Skeletal muscle cell (primary cell): ENCODE measurements at regions not wholly inside any gene's neighbourhood (a gene's known extent, or its start where the extent isn't known, plus 50 kb on each side); places are given as distances from the start of the nearest gene placed in this dataset.
"Not testable (repeated sequence)": the region's sequence is repeated elsewhere in the genome, so short reads cannot be mapped to it uniquely, and the experiment has no call there.

Experiments used
- DNase-seq: peaks from one replicate; pipeline ENCODE4 v3.0.0-alpha.2; 2010; ENCODE audit warnings: low read depth
- H3K4me3 ChIP-seq: 2 replicates; pipeline ENCODE4 v1.5.1; 2011; ENCODE audit warnings: low read depth, mild to moderate bottlenecking, control low read depth, low read length, moderate library complexity

DNA sequence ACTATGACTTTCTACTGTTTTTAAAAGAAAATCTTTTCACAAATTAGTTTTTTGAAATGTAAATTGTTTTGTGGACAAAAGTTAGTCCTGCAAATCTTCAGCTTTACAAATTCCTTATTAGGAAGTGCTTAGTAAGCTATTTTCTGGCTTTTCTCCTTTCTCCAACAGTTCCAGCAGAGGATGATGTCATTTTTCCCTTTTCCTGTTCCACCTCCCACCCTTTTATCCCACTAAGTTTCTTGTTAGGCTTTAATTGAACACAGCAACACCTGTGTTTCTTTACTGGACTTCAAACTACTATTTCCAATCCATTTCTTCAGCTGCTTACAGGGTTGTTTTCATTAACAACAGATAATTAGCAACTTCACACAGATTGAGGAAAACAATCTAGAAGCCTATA, 389.2 kb downstream of the NDFIP2 start:
- no peak for DNase-seq
- H3K4me3 ChIP-seq = no peak overlapping the region

DNA sequence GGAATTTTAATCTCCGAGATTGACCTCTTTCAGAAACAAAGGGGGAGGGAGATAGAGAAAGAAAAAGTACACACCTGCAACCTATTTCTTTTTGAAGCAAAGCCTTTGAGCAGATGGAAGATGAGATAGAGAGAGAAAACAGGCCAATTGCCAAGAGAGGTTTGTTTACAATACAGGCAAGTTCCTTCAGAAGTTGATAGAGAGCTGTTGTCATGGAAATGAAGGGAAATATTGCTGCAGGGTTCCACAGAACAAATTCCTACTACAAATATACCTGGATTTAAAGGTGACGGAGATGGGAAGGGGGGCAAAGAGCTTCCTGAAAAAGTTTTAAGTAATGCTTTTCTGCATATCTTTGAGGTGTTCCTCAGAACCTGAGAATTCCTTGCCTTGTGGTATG, 388.4 kb downstream of the NDFIP2 start:
- H3K4me3 ChIP-seq = no peak overlapping the region
- DNase-seq = no peak

DNA sequence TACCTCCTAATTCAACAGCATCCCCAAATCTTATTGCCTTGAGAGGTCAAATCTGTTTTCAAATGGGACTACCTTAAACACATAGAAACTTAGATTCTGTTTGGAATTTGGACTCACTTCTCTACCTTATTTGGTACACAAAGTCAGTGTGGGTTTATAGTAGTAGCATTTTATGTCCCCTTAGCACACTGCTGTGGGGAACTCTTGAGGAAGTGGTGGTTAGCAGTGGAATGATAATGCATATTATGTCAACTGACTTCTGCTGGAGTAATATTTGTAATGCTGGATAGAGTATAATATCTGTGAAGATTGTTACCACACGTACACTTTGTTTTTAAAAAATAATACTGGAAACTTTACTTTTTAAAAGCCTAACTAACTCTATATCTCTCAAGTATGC, 386.3 kb downstream of the NDFIP2 start:
- H3K4me3 ChIP-seq = no peak overlapping the region
- no peak for DNase-seq

DNA sequence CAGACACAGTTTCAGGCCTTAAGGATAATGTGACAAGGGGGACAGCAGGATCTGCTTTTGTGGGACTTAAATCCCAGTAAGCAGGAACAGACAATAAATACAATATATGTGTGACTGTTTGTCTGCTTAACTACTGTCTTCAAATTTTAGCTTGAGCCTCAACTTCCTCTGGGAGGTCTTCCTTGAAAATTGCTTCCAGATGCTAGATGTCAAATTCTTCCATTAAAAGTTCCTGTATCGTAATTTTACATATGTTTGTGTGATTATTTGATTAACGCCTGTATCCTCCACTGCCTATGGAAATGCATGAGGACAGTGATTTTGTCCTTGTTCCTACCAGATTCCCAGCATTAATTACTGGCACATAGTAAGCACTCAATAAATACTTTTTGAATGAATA, 385.5 kb downstream of the NDFIP2 start:
- H3K4me3 ChIP-seq = no peak overlapping the region
- DNase-seq = no peak

DNA sequence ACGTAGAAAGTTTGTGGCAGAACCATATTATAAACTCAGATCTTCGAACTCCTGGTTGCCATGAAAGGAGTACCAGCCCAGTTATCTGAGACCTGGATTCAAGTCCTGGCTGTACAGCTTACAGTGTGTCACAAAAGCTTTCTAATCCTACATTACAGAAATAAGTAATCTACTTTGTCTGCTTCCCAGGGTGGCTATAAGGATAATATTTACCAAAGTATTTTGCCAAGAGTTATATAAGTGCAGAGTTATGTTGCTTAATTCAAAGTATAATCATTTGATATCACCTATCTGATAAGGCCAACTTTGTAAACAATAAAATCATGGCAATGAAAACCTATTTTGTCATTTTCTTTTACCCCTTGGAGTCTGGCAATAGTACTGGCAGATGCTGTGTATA, 381.6 kb downstream of the NDFIP2 start:
- no peak for DNase-seq
- H3K4me3 ChIP-seq = no peak overlapping the region

DNA sequence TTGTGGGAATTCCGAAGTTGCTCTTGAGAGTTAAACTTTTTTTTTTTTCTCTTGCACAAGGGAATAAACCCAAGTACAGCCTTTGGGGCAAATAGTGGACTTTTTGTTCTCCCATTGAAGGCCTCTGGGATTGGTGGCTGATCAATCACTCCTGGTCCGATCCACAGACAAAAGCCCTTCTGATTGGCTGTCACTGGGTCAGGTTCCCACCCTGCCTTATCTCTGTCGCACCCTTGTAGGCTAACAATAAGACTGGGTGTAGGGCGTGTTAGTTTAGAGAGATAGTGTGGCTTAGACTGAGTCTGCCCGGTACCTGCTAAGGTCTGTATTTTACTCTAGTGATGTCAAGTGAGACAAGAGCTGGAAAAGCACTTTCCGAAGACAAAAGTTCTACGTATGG, 380.8 kb downstream of the NDFIP2 start:
- no peak for DNase-seq
- H3K4me3 ChIP-seq = no peak overlapping the region

DNA sequence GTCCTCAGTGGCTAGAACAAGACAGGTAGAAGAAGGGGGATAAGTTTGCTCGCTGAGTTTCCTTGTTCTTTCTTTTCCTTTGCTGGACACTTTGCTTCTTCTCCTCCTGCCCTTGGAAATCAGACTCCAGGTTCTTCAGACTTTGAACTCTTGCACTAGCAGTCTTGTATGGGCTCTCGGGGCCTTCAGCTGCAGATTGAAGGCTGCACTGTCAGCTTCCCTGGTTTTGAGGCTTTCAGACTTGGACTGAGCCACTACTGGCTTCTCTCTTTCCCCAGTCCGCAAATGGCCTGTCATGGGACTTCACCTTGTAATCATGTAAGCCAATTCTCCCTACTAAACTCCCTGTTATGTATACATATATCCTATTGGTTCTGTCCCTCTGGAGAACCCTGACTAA, 379.8 kb downstream of the NDFIP2 start:
- H3K4me3 ChIP-seq = no peak overlapping the region
- no peak for DNase-seq

DNA sequence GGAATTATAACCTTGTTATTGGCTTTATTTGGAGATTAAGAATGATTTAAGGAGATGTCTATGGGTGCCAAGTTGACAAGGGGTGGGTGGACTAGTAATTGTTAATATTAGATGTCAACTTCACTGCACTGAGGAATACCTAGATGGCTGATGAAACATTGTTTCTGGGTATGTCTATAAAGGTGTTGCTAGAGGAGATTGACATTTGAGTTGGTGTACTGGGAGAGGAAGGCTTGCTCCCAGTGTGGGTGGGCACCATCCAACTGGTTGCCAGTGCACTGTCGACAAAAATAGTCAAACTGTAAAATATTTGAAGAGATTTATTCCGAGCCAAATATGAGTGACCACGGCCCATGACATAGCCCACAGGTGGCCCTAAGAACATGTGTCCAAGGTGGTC, 378.8 kb downstream of the NDFIP2 start:
- no peak for DNase-seq
- H3K4me3 ChIP-seq = no peak overlapping the region

DNA sequence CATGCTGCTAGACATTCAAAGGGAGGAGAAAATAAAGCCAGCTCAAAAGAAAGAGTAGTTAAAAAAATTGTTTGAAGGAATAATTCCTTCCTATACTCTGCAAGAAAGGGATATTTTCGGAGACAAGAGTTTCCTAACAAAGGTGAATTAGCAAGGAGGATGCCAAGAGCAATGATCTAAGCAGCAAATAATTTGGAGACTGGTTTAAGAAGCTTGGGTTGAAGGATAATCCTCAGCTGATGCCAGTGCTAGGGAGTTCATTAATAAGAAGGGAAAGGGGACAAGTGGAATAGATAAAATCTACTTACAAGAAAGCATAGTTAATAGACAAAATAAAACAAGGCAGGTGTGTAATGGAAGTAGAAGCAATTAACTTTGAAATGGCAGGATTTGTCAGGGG, 372.3 kb downstream of the NDFIP2 start:
- no peak for DNase-seq
- no peak overlapping the region for H3K4me3 ChIP-seq

DNA sequence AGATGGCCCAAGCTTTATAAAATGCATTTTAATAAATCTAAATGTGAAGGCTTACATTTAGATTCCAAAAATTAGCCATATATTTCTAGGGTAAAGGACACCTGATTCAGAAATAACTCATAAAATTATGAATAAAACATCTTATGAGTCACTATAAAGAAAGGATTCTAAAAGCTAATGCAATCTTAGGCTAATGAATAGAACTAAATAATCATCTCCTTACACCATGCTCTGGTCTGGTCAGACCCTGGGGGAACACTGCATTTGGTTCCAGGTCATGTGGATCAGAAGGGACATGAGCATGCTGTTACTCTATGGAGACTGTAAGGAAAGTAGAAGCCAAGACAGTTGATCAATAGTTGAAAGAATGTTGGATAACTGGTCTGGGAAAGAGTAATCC, 370.4 kb downstream of the NDFIP2 start:
- no peak overlapping the region for H3K4me3 ChIP-seq
- DNase-seq = no peak

DNA sequence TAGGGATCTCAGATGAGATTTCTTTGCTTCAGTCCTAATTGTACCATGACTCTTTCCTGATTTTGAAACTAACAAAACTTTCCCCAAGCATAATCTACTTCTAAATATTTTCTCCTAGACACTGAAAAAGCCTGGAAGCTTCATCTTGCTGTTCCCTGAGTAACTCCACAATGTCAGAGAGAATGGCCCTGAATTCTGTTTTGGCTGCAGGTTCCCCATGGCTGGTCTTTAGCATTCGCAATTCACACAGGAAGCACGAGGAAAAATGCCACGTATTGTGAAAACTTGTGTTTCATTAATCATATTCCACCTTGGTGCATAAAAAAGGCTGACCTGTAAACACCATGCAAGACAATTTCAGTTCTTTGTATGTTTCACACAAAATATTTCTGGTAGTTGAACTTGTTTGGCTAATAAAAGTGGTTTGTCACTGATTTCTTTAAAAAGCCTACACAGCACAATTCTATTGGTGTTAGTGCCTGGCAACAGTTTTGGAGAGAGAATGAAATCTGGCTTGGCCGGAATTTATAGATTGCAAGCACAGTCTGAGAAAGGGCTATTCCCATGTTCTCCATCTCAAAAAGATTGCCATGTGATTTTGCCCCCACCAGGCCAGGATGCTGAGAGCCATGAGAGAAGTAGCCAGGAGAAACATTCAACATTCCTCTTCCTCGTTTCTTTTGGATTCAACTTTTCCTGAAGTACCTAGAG, 367.1 kb downstream of the NDFIP2 start:
- DNase-seq = no peak
- H3K4me3 ChIP-seq = no peak overlapping the region

DNA sequence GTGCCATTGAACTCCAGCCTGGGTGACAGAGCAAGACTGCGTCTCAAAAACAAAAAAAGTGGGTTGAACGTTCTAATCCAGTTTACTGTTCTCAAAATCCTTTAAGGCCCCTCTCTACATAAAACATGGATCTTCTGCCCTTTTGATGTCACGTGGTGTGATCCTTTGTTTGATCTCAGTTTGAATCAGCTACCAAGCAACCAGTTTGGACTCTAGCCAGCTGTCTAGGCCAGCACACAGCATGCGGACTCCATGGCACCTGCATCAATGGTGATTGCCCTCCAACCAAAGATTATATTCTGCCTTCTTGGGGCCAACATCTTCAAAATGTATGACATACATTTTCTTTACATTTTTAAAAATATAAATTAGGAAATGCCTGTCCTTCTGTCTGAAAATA, 365.4 kb downstream of the NDFIP2 start:
- no peak for DNase-seq
- no peak overlapping the region for H3K4me3 ChIP-seq

DNA sequence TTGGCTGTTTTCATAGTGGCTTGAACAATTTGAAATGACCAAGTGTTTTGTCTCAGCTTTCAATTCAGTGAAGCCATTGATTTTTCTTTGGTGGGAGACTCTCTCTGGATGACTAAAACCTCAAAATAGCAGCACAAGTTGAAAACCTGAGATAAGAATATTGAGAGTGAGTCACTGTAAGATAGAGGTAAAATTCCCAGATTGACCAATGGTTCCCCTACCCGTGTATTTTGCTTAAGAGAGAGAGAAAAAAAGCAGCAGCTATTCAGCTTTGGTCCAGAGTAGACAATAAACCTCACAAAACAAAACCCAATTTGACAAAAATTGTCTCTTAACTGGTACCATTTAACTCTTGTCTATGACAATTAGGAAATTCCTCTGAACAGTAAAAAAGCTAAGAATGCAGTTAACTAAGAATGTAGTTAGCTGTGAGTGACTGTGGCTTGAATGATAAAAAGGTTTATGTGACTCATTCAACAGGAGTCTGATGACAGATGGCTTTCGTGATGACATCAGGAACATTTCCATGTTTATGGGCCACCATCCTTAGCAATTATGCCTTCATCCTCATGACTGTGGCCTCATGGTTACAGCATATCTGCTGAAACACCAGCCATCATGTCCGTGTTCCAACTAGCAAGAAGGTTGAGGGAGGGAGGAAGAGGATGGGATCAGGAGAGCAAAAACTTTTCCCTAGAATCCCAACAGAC, 356.9 kb downstream of the NDFIP2 start:
- no peak overlapping the region for H3K4me3 ChIP-seq
- DNase-seq = no peak

DNA sequence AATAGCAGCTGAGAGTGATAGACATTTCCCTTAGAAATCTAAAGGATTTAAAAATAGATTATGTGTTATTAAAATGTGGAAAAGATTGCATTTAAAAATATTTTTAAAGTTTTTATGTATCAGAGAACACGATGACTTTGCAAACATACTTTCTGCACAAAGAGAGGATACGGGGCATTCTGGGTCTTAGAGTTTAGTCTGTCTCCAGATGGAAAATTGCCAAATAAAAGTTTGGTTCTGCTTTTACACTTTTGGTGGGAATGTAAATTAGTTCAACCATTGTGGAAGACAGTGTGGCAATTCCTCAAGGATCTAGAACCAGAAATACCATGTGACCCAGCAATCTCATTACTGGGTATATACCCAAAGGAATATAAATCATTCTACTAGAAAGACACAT, 355.2 kb downstream of the NDFIP2 start:
- not testable (repeated sequence) for DNase-seq, H3K4me3 ChIP-seq

DNA sequence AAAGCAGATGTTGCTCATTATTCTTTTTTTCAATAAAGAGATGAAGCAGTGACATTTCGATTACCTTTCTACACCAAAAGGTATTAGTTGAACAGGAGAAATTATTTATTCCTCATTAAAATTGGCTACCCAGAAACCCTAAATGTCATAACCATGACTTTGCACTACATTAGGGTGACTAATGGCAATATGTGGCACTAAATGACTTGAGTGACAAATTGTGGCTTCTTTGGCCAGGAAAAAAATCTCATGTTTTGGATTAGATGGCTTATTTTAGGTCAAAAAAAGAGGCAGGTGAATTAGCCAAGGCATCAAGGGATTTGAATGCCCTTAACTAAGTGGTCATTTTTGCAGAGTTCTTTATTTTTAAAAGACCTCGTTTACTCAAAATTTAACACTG, 353.9 kb downstream of the NDFIP2 start:
- H3K4me3 ChIP-seq = no peak overlapping the region
- no peak for DNase-seq

DNA sequence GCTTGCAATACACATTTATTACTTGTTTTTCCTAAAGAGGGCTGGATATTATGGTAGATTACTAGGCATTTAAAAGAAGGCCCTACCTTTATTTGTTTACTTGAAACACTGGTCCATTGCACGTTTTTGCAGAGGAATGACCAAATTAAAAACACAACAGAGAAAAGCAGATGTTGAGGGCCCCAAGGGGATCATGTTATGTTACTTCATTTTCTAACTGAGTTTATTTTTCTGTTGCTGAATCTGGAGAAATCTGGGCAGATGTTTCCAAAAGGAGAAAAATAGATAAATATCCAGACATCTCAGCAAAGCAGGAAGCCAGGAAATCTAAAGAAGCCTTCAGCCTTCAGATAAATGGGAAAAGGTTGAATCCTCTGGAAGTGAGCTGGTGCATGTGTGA, 353.0 kb downstream of the NDFIP2 start:
- no peak overlapping the region for H3K4me3 ChIP-seq
- no peak for DNase-seq

DNA sequence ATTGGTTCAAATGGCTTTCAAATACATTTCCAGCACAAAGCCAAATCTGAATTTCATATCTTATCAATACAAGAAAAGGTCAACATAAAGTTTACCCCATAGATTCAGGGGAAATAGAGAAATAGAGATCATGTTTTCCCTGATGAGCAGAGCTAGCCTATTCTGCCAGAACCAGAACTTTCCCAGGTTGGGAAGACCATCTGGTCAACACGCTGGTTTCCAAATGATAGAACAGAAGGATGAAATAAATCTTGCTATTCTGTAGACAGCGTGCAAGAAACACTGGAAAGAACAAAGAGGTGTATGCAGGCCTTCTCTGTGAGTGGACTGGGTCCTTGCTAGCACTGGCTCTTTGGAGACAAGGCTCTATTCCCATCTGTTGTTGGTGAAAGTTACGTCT, 350.6 kb downstream of the NDFIP2 start:
- no peak overlapping the region for H3K4me3 ChIP-seq
- DNase-seq = no peak

DNA sequence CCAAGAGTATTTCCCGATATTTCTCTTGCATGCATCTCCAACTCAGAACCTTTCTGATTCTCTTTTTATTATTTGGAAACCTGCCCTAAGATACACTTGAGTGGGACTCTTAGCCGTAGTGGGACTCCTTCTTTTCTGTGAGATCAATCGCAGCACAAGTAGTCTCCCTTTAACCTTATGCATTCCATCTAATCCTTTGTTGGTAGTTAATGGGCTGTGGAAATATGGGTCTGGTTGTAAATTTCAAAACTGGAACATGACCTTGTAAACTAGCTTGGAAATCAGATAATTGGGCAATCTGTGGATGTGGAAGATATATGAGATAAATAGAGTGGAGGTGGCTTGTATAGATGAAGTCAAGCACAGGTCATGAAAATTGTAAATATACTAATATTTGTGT, 350.0 kb downstream of the NDFIP2 start:
- DNase-seq = no peak
- H3K4me3 ChIP-seq = no peak overlapping the region

DNA sequence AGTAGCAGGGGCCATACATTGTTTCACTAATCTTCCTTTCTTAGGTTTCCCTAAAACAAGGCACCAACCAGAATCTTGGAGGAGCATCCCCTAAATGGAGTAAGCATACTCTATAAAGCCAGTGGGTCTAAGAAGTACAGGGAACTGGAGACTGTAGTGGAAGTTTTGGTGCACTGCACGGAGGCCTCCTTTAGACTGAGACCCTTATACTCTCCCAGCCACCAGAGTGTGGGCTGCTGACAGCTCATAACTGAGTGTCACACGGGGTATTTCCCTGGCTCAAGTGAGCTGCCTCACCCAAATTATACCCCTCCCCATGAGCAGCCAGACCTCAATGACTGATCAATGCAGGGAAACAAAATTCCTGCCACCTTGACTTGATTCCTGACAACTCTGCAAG, 349.5 kb downstream of the NDFIP2 start:
- DNase-seq = no peak
- H3K4me3 ChIP-seq = no peak overlapping the region

DNA sequence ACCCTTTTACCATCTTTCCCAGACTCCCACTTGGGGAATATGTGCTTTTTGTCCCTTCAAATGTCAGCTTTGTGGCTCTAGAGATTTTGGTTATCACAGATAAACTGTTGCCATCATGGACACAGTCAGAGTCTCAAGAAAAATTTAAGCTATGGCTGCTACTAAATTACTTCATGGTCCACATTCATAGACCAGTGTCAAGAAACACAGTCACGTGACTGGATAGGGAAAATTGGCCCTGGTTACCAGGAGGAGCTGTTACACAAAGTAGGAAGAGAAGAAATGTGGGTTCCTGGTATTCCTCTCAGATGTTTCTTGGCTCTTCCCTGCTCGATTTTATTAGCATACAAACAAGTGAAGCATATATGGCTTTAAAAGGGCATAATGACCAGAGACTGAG, 348.9 kb downstream of the NDFIP2 start:
- no peak overlapping the region for H3K4me3 ChIP-seq
- no peak for DNase-seq

DNA sequence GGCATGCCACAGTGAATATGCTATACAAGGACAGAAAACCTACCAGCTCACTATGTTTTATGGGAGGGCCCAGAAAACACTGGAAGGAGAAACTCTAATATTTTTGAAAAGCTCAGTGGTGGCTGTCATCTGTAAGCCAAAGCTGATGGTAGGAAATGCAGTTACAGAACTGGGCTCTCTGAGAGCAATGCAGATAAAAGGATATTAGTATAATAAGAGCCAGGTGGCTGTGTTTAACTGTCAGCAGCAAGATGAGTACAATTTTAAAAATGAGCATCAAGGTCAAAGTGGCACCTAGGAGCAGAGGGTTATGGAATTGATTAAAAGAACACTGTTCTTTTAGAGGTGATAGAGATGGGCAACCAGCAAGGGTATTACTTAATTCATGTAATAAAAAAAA, 345.0 kb downstream of the NDFIP2 start:
- H3K4me3 ChIP-seq = no peak overlapping the region
- no peak for DNase-seq
